ENCODE measurements at regions not wholly inside any gene's neighbourhood (a gene's known extent, or its start where the extent isn't known, plus 50 kb on each side); places are given as distances from the start of the nearest gene placed in this dataset.

DNA sequence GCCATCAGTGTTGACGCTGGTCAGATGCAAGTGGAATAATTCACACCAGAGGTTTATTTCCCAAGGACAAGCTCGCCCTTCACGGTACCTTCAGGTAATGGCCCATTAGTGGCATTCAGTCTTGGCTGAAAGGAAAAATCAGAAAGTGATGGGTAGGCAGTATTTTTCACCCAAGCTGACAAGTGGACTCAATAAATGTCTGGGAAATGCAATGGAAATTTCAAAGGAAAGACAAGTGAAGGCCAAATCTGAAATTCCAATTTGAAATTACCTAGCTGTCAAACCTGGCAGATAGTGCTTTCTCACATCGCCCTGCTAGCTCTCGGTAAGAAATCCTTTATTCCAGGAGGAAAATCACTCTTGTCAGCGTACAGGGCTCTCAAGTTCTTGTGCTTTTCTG lies 413.5 kb downstream of the OCA2 start:
- TF ChIP-seq EZH2 (IDR thresholded peaks at IDR 0.05; ENCODE audit: borderline replicate concordance, low read length) = no peak
- TF ChIP-seq, protein P1, sequence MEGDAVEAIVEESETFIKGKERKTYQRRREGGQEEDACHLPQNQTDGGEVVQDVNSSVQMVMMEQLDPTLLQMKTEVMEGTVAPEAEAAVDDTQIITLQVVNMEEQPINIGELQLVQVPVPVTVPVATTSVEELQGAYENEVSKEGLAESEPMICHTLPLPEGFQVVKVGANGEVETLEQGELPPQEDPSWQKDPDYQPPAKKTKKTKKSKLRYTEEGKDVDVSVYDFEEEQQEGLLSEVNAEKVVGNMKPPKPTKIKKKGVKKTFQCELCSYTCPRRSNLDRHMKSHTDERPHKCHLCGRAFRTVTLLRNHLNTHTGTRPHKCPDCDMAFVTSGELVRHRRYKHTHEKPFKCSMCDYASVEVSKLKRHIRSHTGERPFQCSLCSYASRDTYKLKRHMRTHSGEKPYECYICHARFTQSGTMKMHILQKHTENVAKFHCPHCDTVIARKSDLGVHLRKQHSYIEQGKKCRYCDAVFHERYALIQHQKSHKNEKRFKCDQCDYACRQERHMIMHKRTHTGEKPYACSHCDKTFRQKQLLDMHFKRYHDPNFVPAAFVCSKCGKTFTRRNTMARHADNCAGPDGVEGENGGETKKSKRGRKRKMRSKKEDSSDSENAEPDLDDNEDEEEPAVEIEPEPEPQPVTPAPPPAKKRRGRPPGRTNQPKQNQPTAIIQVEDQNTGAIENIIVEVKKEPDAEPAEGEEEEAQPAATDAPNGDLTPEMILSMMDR (conservative IDR thresholded peaks at IDR 0.05 in 1 of 2, IDR thresholded peaks at IDR 0.05 in 1 of 2; ENCODE audit: extremely low read depth in 1 of 2, insufficient read depth in 1 of 2, low read depth in 1 of 2, low read length in 2 of 2) = no peak
